ENCODE measurements at regions not wholly inside any gene's neighbourhood (a gene's known extent, or its start where the extent isn't known, plus 50 kb on each side); places are given as distances from the start of the nearest gene placed in this dataset.

- DNase-seq (ENCODE audit: extremely low read depth, low read depth): no peak
- TF ChIP-seq CTCF (IDR thresholded peaks at IDR 0.05; ENCODE audit: low read depth, low read length): no peak
These were observed 76.5 kb upstream of the EGLN3 start for GRCh38 chr14:34027130-34027989.

GRCh38 chr14:34025325-34026017, 74.6 kb upstream of the EGLN3 start:
- TF ChIP-seq CTCF (IDR thresholded peaks at IDR 0.05; ENCODE audit: low read depth, low read length): no peak
- DNase-seq (ENCODE audit: extremely low read depth, low read depth): no peak

DNA sequence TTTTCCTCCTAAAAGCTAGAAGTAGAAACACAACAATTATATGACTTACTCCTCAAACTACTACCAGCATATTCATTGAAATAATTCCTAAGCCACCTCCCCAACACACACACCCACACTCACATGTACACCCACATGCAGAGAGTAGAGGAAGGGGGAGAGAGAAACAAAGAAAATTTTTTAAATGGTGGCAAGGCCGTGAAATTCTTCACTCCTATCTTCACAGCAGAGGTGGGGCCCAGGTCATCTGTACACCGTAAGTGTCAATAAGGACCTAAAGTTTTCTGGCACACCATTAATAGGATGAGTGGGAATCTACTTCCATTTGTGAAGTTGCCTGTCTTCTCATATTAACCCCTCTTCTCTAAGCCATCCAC, 73.9 kb upstream of the EGLN3 start:
- DNase-seq (ENCODE audit: extremely low read depth, low read depth): no peak
- TF ChIP-seq CTCF (IDR thresholded peaks at IDR 0.05; ENCODE audit: low read depth, low read length): no peak

DNA sequence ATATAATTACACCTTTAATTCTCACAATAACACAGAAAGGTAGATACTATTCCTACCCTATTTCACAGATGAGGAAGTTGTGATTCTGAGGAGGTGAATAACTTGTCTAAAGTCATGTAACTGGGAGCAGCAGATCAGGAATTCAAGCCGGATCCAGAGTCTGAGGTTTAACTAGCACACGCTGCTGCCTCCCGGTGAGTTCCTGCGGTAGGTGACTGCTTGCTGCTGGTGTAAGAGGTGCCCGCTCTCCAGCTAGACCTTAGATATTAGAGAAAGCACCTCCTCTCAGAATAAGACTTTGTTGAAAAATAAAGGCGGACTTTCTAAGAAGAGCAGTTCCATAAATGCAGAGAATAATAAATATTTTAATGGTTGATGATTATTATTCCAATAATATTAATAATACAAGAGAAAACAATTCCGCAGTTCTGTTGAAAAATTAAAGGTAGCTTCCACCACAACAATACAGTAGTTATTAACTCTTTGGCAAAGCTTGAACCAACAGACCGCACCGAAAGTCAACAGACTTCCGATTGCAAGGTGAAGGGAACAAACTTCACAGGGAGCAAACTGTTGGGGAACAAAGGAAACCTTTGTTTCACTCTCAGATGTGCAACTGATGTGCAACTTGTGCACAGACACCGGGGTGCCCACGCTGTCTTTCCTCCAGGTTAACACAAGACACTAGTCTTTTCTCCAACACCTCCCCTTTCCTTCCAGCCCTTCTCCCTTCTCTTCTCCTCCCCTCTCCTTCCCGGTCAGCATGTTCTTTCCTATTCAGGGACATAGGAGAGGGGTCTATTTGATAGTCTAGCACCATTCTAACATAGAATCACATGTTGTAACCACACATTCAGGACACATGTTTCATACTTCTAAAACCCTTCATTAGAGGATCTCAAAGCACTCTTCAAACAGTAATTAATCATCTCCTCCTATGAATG, 73.2 kb upstream of the EGLN3 start:
- DNase-seq (ENCODE audit: extremely low read depth, low read depth): no peak
- no peak for TF ChIP-seq CTCF (IDR thresholded peaks at IDR 0.05; ENCODE audit: low read depth, low read length)

- no peak for DNase-seq (ENCODE audit: extremely low read depth, low read depth)
- TF ChIP-seq CTCF (IDR thresholded peaks at IDR 0.05; ENCODE audit: low read depth, low read length): no peak
These were observed 70.2 kb upstream of the EGLN3 start for GRCh38 chr14:34021096-34021495.

DNA sequence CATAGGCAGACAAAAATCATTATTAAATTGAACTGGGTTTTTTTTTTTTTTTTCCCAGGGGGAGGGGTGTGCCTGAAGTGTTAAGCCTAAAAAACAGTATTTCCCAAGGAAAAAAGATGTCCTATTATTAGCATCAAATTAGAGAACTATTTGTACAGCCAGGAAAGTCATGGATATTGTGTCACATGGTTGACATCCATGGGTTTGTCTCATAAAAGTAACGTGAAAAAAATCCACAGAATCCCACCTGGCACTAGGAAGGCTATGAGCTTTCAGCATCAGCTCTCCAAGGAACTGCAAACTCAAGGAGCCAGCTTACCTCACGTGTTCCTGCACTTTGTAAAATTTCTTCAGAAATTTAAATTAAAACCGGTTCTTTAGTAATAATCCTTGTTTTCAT, 69.1 kb upstream of the EGLN3 start:
- TF ChIP-seq CTCF (IDR thresholded peaks at IDR 0.05; ENCODE audit: low read depth, low read length): no peak
- DNase-seq (ENCODE audit: extremely low read depth, low read depth): no peak
